ENCODE measurements at regions not wholly inside any gene's neighbourhood (a gene's known extent, or its start where the extent isn't known, plus 50 kb on each side); places are given as distances from the start of the nearest gene placed in this dataset.

DNA sequence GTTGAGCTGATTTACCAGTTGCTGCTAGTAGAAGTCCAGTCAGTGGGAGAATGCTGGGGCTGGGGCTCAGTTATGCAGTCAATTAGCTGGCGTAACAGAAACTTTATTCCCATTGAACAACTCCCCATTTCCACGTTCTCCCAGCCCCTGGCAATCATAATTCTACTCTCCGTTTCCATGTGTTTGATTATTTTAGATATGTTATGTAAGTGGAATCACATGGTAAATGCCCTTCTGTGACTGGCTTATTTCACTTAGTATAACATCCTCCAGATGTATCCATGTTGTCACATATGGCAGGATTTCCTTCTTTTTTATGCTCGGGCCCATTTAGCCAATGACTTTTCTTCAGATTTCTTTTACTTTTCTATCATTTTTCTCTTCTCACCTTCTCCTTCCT lies 61.1 kb upstream of the EXOC4 start:
- peaks cover 14% of the 10 kb centered on the region for H3K9me3 ChIP-seq (ENCODE audit: insufficient read depth, low read length, severe bottlenecking)

DNA sequence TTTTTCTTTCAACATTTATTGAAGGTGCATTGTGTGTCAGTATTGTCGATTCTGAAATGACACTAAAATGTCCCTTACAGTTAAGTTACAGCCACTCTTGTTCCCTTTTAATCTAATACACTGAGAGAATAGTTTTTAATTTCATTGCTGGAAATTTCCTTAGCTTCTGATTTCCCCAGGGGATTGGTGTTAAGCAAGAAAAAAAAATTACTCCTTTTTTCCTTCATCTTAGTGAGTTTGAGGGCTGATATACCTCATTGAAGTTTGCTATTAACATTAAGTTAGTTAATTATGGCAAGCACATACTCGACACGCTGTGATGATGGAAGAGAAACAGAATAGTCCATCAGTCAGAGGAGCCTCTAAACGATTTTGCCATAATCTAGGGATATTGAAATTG lies 57.0 kb upstream of the EXOC4 start:
- Histone ChIP-seq H3K36me3 (ENCODE audit: insufficient read depth, low read length) (no peaks in the 10 kb centered on the region), H3K9me3 (ENCODE audit: insufficient read depth, low read length, severe bottlenecking) (peaks cover 14% of the 10 kb centered on the region), H2AFZ (ENCODE audit: low read depth, low read length) (no peak overlapping the region), H3K79me2 (ENCODE audit: insufficient read depth, low read length) (no peaks in the 10 kb centered on the region), H3K9ac (ENCODE audit: low read depth, low read length) (no peak overlapping the region), H3K4me2 (ENCODE audit: insufficient read depth, low read length) (no peak overlapping the region), H3K27ac (ENCODE audit: low read length) (no peak overlapping the region), H4K20me1 (ENCODE audit: insufficient read depth, low read length) (no peaks in the 10 kb centered on the region), H3K4me1 (ENCODE audit: insufficient read depth, low read length) (no peaks in the 10 kb centered on the region), H3K27me3 (ENCODE audit: insufficient read depth, low read length, poor library complexity) (no peaks in the 10 kb centered on the region), H3K4me3 (ENCODE audit: low read depth in 1 of 2, low read length in 2 of 2) (no peak overlapping the region)
- TF ChIP-seq EZH2 (IDR thresholded peaks at IDR 0.05; ENCODE audit: borderline replicate concordance, low read depth, low read length, severe bottlenecking), result no peak
- TF ChIP-seq, protein P1, sequence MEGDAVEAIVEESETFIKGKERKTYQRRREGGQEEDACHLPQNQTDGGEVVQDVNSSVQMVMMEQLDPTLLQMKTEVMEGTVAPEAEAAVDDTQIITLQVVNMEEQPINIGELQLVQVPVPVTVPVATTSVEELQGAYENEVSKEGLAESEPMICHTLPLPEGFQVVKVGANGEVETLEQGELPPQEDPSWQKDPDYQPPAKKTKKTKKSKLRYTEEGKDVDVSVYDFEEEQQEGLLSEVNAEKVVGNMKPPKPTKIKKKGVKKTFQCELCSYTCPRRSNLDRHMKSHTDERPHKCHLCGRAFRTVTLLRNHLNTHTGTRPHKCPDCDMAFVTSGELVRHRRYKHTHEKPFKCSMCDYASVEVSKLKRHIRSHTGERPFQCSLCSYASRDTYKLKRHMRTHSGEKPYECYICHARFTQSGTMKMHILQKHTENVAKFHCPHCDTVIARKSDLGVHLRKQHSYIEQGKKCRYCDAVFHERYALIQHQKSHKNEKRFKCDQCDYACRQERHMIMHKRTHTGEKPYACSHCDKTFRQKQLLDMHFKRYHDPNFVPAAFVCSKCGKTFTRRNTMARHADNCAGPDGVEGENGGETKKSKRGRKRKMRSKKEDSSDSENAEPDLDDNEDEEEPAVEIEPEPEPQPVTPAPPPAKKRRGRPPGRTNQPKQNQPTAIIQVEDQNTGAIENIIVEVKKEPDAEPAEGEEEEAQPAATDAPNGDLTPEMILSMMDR (IDR thresholded peaks at IDR 0.05; ENCODE audit: borderline replicate concordance, extremely low read depth, low read length, poor library complexity, severe bottlenecking), result no peak
- ATAC-seq (ENCODE audit: insufficient read depth, low read depth) (no peak), DNase-seq (no peak)

More for the DNA sequence above, 61.1 kb upstream of the EXOC4 start:
- no peak overlapping the region for H2AFZ ChIP-seq (ENCODE audit: low read depth, low read length)
- no peaks in the 10 kb centered on the region for H4K20me1 ChIP-seq (ENCODE audit: insufficient read depth, low read length)
- no peak for DNase-seq
- no peak overlapping the region for H3K4me2 ChIP-seq (ENCODE audit: insufficient read depth, low read length)
- no peaks in the 10 kb centered on the region for H3K27me3 ChIP-seq (ENCODE audit: insufficient read depth, low read length, poor library complexity)
- H3K27ac ChIP-seq (ENCODE audit: low read length), result no peak overlapping the region
- H3K4me1 ChIP-seq (ENCODE audit: insufficient read depth, low read length), result no peaks in the 10 kb centered on the region
- no peak for ATAC-seq (ENCODE audit: insufficient read depth, low read depth)
- TF ChIP-seq EZH2 (IDR thresholded peaks at IDR 0.05; ENCODE audit: borderline replicate concordance, low read depth, low read length, severe bottlenecking), result no peak
- TF ChIP-seq, protein P1 (IDR thresholded peaks at IDR 0.05; ENCODE audit: borderline replicate concordance, extremely low read depth, low read length, poor library complexity, severe bottlenecking), result no peak
- H3K79me2 ChIP-seq (ENCODE audit: insufficient read depth, low read length), result no peaks in the 10 kb centered on the region
- no peaks in the 10 kb centered on the region for H3K36me3 ChIP-seq (ENCODE audit: insufficient read depth, low read length)
- H3K4me3 ChIP-seq (ENCODE audit: low read depth in 1 of 2, low read length in 2 of 2), result no peak overlapping the region
- no peak overlapping the region for H3K9ac ChIP-seq (ENCODE audit: low read depth, low read length)

DNA sequence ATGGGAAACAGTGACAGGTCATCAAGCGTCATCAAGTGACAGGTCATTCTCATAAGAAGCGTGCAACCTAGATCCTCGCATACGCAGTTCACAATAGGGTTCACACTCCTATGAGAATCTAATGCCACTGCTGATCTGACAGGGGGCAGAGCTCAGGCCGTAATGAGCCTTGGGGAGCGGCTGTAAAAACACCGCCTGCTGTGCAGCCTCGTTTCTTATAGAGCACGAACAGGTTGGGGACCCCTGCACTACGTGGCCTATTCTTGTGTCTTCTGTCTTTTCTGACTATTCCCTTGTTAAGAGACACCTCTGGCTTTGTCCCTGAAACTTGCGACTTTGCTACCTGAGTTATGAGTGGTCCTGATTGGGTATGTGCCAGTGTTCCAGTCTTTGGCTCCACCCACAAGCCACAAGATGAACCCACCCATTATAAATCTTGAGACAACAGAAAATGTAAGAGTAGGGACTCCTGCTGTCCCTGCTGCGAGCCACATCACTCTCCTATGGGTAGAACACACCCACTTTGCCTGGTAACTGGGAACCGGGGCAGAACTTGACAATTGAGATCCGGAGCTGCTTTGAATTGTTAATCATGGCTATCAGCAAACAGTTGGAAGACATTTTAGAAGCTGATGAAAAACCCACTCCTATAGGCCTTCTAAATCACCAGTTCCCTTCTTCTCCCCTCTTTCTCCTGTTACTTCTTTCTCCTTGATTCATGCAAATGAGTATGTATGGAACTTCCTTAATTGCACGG lies 55.8 kb upstream of the EXOC4 start:
- H2AFZ ChIP-seq (ENCODE audit: low read depth, low read length), result no peak overlapping the region
- H3K36me3 ChIP-seq (ENCODE audit: insufficient read depth, low read length), result no peaks in the 10 kb centered on the region
- ATAC-seq (ENCODE audit: insufficient read depth, low read depth) (no peak), DNase-seq (no peak)
- no peaks in the 10 kb centered on the region for H3K27me3 ChIP-seq (ENCODE audit: insufficient read depth, low read length, poor library complexity)
- no peaks in the 10 kb centered on the region for H3K79me2 ChIP-seq (ENCODE audit: insufficient read depth, low read length)
- no peak overlapping the region for H3K27ac ChIP-seq (ENCODE audit: low read length)
- no peak overlapping the region for H3K4me3 ChIP-seq (ENCODE audit: low read depth in 1 of 2, low read length in 2 of 2)
- no peak overlapping the region for H3K9ac ChIP-seq (ENCODE audit: low read depth, low read length)
- no peak overlapping the region for H3K4me2 ChIP-seq (ENCODE audit: insufficient read depth, low read length)
- H3K9me3 ChIP-seq (ENCODE audit: insufficient read depth, low read length, severe bottlenecking), result peaks cover 14% of the 10 kb centered on the region
- H4K20me1 ChIP-seq (ENCODE audit: insufficient read depth, low read length), result no peaks in the 10 kb centered on the region
- no peak for TF ChIP-seq EZH2 (IDR thresholded peaks at IDR 0.05; ENCODE audit: borderline replicate concordance, low read depth, low read length, severe bottlenecking)
- TF ChIP-seq, protein P1 (IDR thresholded peaks at IDR 0.05; ENCODE audit: borderline replicate concordance, extremely low read depth, low read length, poor library complexity, severe bottlenecking), result no peak
- no peaks in the 10 kb centered on the region for H3K4me1 ChIP-seq (ENCODE audit: insufficient read depth, low read length)

All from DND-41 (cell line).